Fibroblast of pulmonary artery (primary cell): ENCODE measurements at regions not wholly inside any gene's neighbourhood (a gene's known extent, or its start where the extent isn't known, plus 50 kb on each side); places are given as distances from the start of the nearest gene placed in this dataset.

Source experiments
- DNase-seq: peaks from one replicate; pipeline ENCODE4 v3.0.0-alpha.2; 2010; ENCODE audit warnings: low read depth
- H3K4me3 ChIP-seq: replicated peaks from 2 replicates; pipeline ENCODE4 v1.5.1; 2011; ENCODE audit warnings: low read depth, mild to moderate bottlenecking, control low read depth, low read length, moderate library complexity
- TF ChIP-seq, protein P1 (sequence below): IDR thresholded peaks from 2 replicates; pipeline ENCODE4 v1.5.1; 2011; ENCODE audit warnings: mild to moderate bottlenecking, control low read depth, low read length, inconsistent platforms; ENCODE audit errors: missing control alignments

GRCh38 chr21:19842601-19843000, 1155.6 kb upstream of the NCAM2 start:
- DNase-seq, result no peak
- TF ChIP-seq, protein P1, sequence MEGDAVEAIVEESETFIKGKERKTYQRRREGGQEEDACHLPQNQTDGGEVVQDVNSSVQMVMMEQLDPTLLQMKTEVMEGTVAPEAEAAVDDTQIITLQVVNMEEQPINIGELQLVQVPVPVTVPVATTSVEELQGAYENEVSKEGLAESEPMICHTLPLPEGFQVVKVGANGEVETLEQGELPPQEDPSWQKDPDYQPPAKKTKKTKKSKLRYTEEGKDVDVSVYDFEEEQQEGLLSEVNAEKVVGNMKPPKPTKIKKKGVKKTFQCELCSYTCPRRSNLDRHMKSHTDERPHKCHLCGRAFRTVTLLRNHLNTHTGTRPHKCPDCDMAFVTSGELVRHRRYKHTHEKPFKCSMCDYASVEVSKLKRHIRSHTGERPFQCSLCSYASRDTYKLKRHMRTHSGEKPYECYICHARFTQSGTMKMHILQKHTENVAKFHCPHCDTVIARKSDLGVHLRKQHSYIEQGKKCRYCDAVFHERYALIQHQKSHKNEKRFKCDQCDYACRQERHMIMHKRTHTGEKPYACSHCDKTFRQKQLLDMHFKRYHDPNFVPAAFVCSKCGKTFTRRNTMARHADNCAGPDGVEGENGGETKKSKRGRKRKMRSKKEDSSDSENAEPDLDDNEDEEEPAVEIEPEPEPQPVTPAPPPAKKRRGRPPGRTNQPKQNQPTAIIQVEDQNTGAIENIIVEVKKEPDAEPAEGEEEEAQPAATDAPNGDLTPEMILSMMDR, result no peak
- H3K4me3 ChIP-seq, result no peak overlapping the region

- no peak for DNase-seq
- H3K4me3 ChIP-seq, result no peak overlapping the region
- TF ChIP-seq, protein P1, result no peak
Measured at GRCh38 chr21:19844334-19844733, 1153.9 kb upstream of the NCAM2 start.

- TF ChIP-seq, protein P1, result no peak
Measured at GRCh38 chr21:19850157-19850556, 1148.1 kb upstream of the NCAM2 start.

DNA sequence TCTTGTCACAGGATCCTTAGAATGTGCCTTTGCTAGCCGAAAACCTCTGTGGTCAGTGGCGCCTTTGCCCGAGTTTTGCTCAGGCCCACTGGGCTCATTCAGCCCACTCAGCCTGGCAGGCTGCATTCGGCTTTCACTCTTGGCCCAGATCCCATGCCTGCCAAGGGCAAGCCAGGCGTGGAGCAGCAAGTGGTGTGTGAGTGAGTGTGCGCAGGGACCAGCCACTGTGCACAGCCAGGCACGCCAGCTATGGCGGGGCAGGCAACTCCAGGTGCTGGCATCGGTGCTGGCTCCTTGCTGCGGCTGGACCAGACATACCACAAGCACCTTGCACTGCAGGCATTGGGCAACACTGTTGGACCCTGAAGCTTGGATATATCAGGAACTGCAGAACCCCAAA, 1145.1 kb upstream of the NCAM2 start:
- TF ChIP-seq, protein P1, result no peak
- no peak for DNase-seq
- no peak overlapping the region for H3K4me3 ChIP-seq

More at GRCh38 chr21:19850157-19850556, 1148.1 kb upstream of the NCAM2 start:
- H3K4me3 ChIP-seq, result no peak overlapping the region
- DNase-seq, result no peak

- TF ChIP-seq, protein P1, result no peak
- no peak for DNase-seq
- H3K4me3 ChIP-seq, result no peak overlapping the region
Measured at GRCh38 chr21:19853709-19854575, 1144.3 kb upstream of the NCAM2 start.

GRCh38 chr21:19855522-19855921, 1142.7 kb upstream of the NCAM2 start:
- no peak for DNase-seq
- no peak overlapping the region for H3K4me3 ChIP-seq
- TF ChIP-seq, protein P1, result no peak

GRCh38 chr21:19864476-19864875, 1133.7 kb upstream of the NCAM2 start:
- DNase-seq, result no peak
- no peak overlapping the region for H3K4me3 ChIP-seq
- TF ChIP-seq, protein P1, result no peak
